SK-MEL-5 (cell line): ENCODE measurements at regions not wholly inside any gene's neighbourhood (a gene's known extent, or its start where the extent isn't known, plus 50 kb on each side); places are given as distances from the start of the nearest gene placed in this dataset.

ENCODE experiments used
- DNase-seq: peaks from one replicate; pipeline ENCODE4 v3.0.0-alpha.2; 2016; ENCODE audit warnings: low read depth, low spot score
- in situ Hi-C: cut with HindIII; loops from 2 replicates; pipeline ENCODE4 v1.10.0; 2016; ENCODE audit warnings: low sequenced_read_pairs, high pct_unique_total_duplicates, low pct_unique_long_range_greater_than_20kb

- in situ Hi-C loops = no loop called here
- DNase-seq = peak; percentile 85
Measured at GRCh38 chr3:72447059-72447946, 400.9 kb downstream of the SHQ1 start.

- in situ Hi-C loops = no loop called here
- DNase-seq = peak; percentile 40
Measured at GRCh38 chr3:72446218-72447058, 401.8 kb downstream of the SHQ1 start, which contains the start of gene RYBP. Gene RYBP (minus strand): TSS chr3:72446621.

GRCh38 chr3:72445827-72446217, 402.4 kb downstream of the SHQ1 start:
- in situ Hi-C loops = no loop called here
- DNase-seq = no peak

GRCh38 chr3:72444656-72445223, 403.5 kb downstream of the SHQ1 start:
- DNase-seq = no peak
- in situ Hi-C loops = no loop called here

GRCh38 chr3:72442759-72443158, 405.5 kb downstream of the SHQ1 start:
- no peak for DNase-seq
- in situ Hi-C loops = no loop called here

GRCh38 chr3:72441284-72441994, 406.8 kb downstream of the SHQ1 start:
- DNase-seq = no peak
- in situ Hi-C loops = no loop called here

- in situ Hi-C loops = no loop called here
- no peak for DNase-seq
Measured at GRCh38 chr3:72440491-72440890, 407.8 kb downstream of the SHQ1 start.

- in situ Hi-C loops = no loop called here
- DNase-seq = no peak
Measured at GRCh38 chr3:72439321-72440183, 408.7 kb downstream of the SHQ1 start.

GRCh38 chr3:72437661-72438406, 410.4 kb downstream of the SHQ1 start:
- no peak for DNase-seq
- in situ Hi-C loops = no loop called here

GRCh38 chr3:72436863-72437592, 411.2 kb downstream of the SHQ1 start:
- no peak for DNase-seq
- in situ Hi-C loops = no loop called here

GRCh38 chr3:72434296-72434695, 413.9 kb downstream of the SHQ1 start:
- no peak for DNase-seq
- in situ Hi-C loops = no loop called here

- in situ Hi-C loops = no loop called here
- no peak for DNase-seq
Measured at GRCh38 chr3:72432246-72432645, 416.0 kb downstream of the SHQ1 start.

- in situ Hi-C loops = no loop called here
- DNase-seq = no peak
Measured at GRCh38 chr3:72429589-72430353, 418.5 kb downstream of the SHQ1 start.

- DNase-seq = no peak
- in situ Hi-C loops = no loop called here
Measured at GRCh38 chr3:72428803-72429202, 419.4 kb downstream of the SHQ1 start.

- in situ Hi-C loops = no loop called here
- DNase-seq = no peak
Measured at GRCh38 chr3:72427624-72428023, 420.6 kb downstream of the SHQ1 start.
